Naive thymus-derived CD8-positive, alpha-beta T cell (primary cell): ENCODE measurements at regions not wholly inside any gene's neighbourhood (a gene's known extent, or its start where the extent isn't known, plus 50 kb on each side); places are given as distances from the start of the nearest gene placed in this dataset.

Experiments used
- ATAC-seq, 2 donors: fragments of 150-1000 bp; cut with Tn5 transposase in 1 of 2; sonication (Bioruptor Pico), chemical (Tn5 transposase) in 1 of 2; 1 replicate in 1 of 2; 2 replicates in 1 of 2; pipeline ENCODE4 v1.10.0; 2021; ENCODE audit warnings: mild to moderate bottlenecking in 2 of 2, moderate library complexity in 2 of 2
- POLR2A ChIA-PET: fragments of 350-600 bp; sonication (Branson Sonifier 250); formaldehyde crosslinking; loops from one replicate; lab custom pipeline; 2021; ENCODE audit warnings: antibody characterized with exemption; lab: Charles Lee
- DNase-seq, 10 donors: peaks; one replicate each; pipeline versions ENCODE4 v3.0.0 to v3.0.0-alpha.2; 2020 to 2022
- H3K27ac Mint-ChIP-seq, 10 donors: one replicate each; pipeline ENCODE4 v1.8.0; 2020 to 2022; ENCODE audit warnings: mild to moderate bottlenecking in 10 of 10, mixed read lengths in 10 of 10, moderate library complexity in 4 of 10, inconsistent platforms in 1 of 10
- H3K27me3 Mint-ChIP-seq, 5 donors: one replicate each; pipeline ENCODE4 v1.8.0; 2021 to 2022; ENCODE audit warnings: mixed read lengths in 5 of 5
- H3K36me3 Mint-ChIP-seq, 3 donors: one replicate each; pipeline ENCODE4 v1.8.0; 2020 to 2022; ENCODE audit warnings: mixed read lengths in 3 of 3, mild to moderate bottlenecking in 2 of 3, inconsistent platforms in 1 of 3
- H3K4me1 Mint-ChIP-seq, 4 donors: one replicate each; pipeline ENCODE4 v1.8.0; 2021 to 2022; ENCODE audit warnings: mixed read lengths in 4 of 4
- H3K4me3 Mint-ChIP-seq, 10 donors: one replicate each; pipeline ENCODE4 v1.8.0; 2020 to 2022; ENCODE audit warnings: mild to moderate bottlenecking in 10 of 10, mixed read lengths in 10 of 10, moderate library complexity in 6 of 10, inconsistent platforms in 1 of 10
- H3K9me3 Mint-ChIP-seq, 9 donors: one replicate each; pipeline ENCODE4 v1.8.0; 2020 to 2022; ENCODE audit warnings: mixed read lengths in 9 of 9, mild to moderate bottlenecking in 3 of 9, inconsistent platforms in 1 of 9, moderate library complexity in 1 of 9

DNA sequence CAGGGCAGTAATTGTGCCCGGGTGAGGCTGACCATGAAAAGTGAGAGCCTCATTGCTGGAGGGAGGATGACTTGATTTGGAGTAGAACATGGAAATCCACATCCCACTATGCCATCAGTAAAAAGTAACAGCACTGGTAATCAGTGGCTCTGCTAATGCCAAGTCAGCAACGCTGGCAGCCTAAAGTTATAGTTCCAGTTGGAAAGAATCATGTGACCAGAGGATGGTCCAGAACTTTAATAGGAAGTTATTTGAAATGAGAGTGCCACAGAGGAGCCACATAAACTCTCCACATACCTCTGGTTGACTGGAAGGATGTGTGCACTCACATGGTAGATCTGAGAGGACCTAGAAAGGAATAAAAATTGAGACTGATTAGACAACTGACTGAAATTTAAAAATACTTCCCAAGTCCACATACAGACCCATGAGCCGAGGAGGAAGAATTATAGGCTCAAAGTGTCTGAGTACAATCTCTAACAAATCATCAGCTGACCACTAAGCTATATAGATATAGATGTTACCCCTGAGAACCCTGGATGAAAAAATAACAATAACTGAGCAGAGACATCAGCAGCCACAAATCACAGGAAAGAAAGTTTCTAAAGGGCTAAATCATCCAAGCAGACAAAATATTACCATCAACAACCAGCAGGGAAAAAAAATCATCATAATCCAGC, 346.8 kb downstream of the STK39 start:
- ATAC-seq: no peak
- Mint-ChIP-seq H3K27me3 (peaks cover 0 to 36% (median 11%) of the 10 kb centered on the region in 5 donors), H3K36me3 (no peaks in the 10 kb centered on the region), H3K27ac (no peak overlapping the region), H3K4me3 (no peak overlapping the region), H3K9me3 (peaks cover 0 to 5% (median 0%) of the 10 kb centered on the region in 9 donors), H3K4me1 (no peaks in the 10 kb centered on the region)
- DNase-seq: no peak
- POLR2A ChIA-PET: no interaction called here

DNA sequence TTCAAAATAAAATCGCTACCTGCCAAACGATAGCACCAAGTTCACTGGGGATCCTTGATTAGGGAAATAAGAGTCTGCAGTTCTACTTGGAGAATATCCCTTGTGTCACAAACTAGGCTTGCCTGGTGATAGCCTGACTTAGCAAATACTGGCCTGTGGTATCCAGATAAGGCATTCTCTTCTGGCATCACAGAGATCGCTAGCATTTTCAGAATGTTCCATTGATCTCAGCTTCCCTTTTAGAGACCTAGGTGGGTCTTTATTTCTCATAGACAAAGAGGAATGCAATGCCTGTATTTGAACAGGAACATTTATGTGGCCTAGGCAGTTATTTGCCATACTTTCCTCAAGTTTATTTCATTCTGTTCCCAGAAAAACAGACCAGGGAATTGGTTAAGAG, 349.1 kb downstream of the STK39 start:
- POLR2A ChIA-PET: no interaction called here
- H3K36me3 Mint-ChIP-seq: no peaks in the 10 kb centered on the region
- ATAC-seq (no peak), DNase-seq (no peak)
- H3K27ac Mint-ChIP-seq: no peak overlapping the region
- H3K9me3 Mint-ChIP-seq: peaks cover 0 to 9% (median 0%) of the 10 kb centered on the region in 9 donors
- peaks cover 4 to 29% (median 14%) of the 10 kb centered on the region in 5 donors for H3K27me3 Mint-ChIP-seq
- H3K4me1 Mint-ChIP-seq: no peaks in the 10 kb centered on the region
- no peak overlapping the region for H3K4me3 Mint-ChIP-seq

GRCh38 chr2:167891841-167892240, 355.6 kb downstream of the STK39 start:
- Mint-ChIP-seq H3K27ac (no peak overlapping the region), H3K4me1 (no peaks in the 10 kb centered on the region), H3K4me3 (no peak overlapping the region), H3K9me3 (peaks cover 2 to 48% (median 13%) of the 10 kb centered on the region in 9 donors), H3K27me3 (peaks cover 12 to 38% (median 20%) of the 10 kb centered on the region in 5 donors), H3K36me3 (peaks cover 0 to 13% (median 4%) of the 10 kb centered on the region in 3 donors)
- DNase-seq (no peak), ATAC-seq (no peak)
- POLR2A ChIA-PET: no interaction called here

- ATAC-seq: no peak
- DNase-seq: no peak
- peaks cover 2 to 49% (median 13%) of the 10 kb centered on the region in 9 donors for H3K9me3 Mint-ChIP-seq
- peaks cover 10 to 33% (median 12%) of the 10 kb centered on the region in 5 donors for H3K27me3 Mint-ChIP-seq
- H3K4me3 Mint-ChIP-seq: no peak overlapping the region
- H3K27ac Mint-ChIP-seq: no peak overlapping the region
- H3K4me1 Mint-ChIP-seq: no peaks in the 10 kb centered on the region
- H3K36me3 Mint-ChIP-seq: peaks cover 0 to 13% (median 4%) of the 10 kb centered on the region in 3 donors
- POLR2A ChIA-PET: no interaction called here
These were observed 356.7 kb downstream of the STK39 start for GRCh38 chr2:167890739-167891138.

- POLR2A ChIA-PET: no interaction called here
- H3K36me3 Mint-ChIP-seq: no peaks in the 10 kb centered on the region
- ATAC-seq (no peak), DNase-seq (no peak)
- H3K4me1 Mint-ChIP-seq: no peaks in the 10 kb centered on the region
- H3K27me3 Mint-ChIP-seq: peaks cover 3 to 22% (median 5%) of the 10 kb centered on the region in 5 donors
- H3K27ac Mint-ChIP-seq: no peak overlapping the region
- H3K9me3 Mint-ChIP-seq: peaks cover 0 to 19% (median 0%) of the 10 kb centered on the region in 9 donors
- H3K4me3 Mint-ChIP-seq: no peak overlapping the region
These were observed 367.0 kb downstream of the STK39 start for GRCh38 chr2:167880415-167880814.

- Mint-ChIP-seq H3K36me3 (no peaks in the 10 kb centered on the region), H3K4me3 (no peak overlapping the region), H3K27me3 (peaks cover 0 to 8% (median 3%) of the 10 kb centered on the region in 5 donors), H3K4me1 (no peaks in the 10 kb centered on the region), H3K9me3 (peaks cover 0 to 4% (median 0%) of the 10 kb centered on the region in 9 donors), H3K27ac (no peak overlapping the region)
- DNase-seq (no peak), ATAC-seq (no peak)
- POLR2A ChIA-PET: no interaction called here
These were observed 371.9 kb downstream of the STK39 start for GRCh38 chr2:167875529-167875928.

DNA sequence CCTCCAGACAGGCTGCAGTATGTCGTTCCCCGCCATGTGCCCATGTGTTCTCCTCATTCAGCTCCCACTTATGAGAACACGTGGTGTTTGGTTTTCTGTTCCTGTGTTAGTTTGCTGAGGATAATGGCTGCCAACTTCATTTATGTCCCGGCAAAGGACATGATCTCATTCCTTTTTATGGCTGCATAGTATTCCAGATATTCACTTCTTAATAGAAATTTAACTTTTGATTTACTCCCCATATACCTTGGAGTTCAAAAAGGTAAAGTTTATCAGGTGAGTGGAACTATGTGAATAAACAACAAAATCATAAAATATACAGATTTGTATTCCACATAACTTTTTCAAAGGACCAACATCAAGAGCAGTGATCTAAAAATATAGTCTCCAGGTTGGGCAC, 372.6 kb downstream of the STK39 start:
- H3K36me3 Mint-ChIP-seq: no peaks in the 10 kb centered on the region
- H3K9me3 Mint-ChIP-seq: peaks cover 0 to 4% (median 0%) of the 10 kb centered on the region in 9 donors
- H3K27me3 Mint-ChIP-seq: peaks cover 0 to 8% (median 3%) of the 10 kb centered on the region in 5 donors
- H3K27ac Mint-ChIP-seq: no peak overlapping the region
- no peak overlapping the region for H3K4me3 Mint-ChIP-seq
- no peak for DNase-seq
- POLR2A ChIA-PET: no interaction called here
- H3K4me1 Mint-ChIP-seq: no peaks in the 10 kb centered on the region
- no peak for ATAC-seq

DNA sequence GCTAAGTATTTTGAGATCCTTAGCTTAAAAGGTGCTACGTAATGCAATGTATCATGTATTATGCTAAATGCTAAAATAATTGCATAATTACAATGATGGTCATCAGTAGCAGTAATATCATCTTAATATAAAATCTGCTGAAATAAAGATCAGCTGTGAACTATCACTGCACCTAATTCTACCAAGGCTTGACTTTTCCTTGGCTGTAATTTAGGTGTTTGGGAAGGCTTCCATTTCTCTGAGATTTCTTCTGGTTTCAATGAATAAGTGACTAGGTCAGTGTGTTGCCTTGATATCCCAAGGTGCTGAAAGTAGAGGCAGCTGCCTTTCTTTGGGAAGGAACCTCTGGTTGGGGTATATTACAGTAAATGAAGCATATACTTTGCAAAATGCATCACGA, 376.1 kb downstream of the STK39 start:
- peaks cover 0 to 4% (median 2%) of the 10 kb centered on the region in 5 donors for H3K27me3 Mint-ChIP-seq
- H3K9me3 Mint-ChIP-seq: peaks cover 0 to 4% (median 0%) of the 10 kb centered on the region in 9 donors
- no peaks in the 10 kb centered on the region for H3K36me3 Mint-ChIP-seq
- POLR2A ChIA-PET: no interaction called here
- DNase-seq (no peak), ATAC-seq (no peak)
- H3K4me3 Mint-ChIP-seq: no peak overlapping the region
- H3K27ac Mint-ChIP-seq: no peak overlapping the region
- no peaks in the 10 kb centered on the region for H3K4me1 Mint-ChIP-seq

DNA sequence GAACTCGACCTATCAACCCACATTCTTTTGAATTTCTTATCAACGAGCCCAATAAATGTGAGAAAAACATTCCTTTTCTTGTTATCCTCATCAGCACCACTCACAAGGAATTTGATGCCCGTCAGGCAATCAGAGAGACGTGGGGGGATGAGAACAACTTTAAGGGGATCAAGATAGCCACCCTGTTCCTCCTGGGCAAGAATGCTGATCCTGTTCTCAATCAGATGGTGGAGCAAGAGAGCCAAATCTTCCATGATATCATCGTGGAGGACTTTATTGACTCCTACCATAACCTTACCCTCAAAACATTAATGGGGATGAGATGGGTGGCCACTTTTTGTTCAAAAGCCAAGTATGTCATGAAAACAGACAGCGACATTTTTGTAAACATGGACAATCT, 378.2 kb downstream of the STK39 start:
- DNase-seq: no peak
- H3K4me1 Mint-ChIP-seq: no peaks in the 10 kb centered on the region
- no peaks in the 10 kb centered on the region for H3K36me3 Mint-ChIP-seq
- H3K27ac Mint-ChIP-seq: no peak overlapping the region
- POLR2A ChIA-PET: no interaction called here
- no peak overlapping the region for H3K4me3 Mint-ChIP-seq
- H3K9me3 Mint-ChIP-seq: peaks cover 0 to 4% (median 0%) of the 10 kb centered on the region in 9 donors
- peaks cover 0 to 7% (median 3%) of the 10 kb centered on the region in 5 donors for H3K27me3 Mint-ChIP-seq
- no peak for ATAC-seq

DNA sequence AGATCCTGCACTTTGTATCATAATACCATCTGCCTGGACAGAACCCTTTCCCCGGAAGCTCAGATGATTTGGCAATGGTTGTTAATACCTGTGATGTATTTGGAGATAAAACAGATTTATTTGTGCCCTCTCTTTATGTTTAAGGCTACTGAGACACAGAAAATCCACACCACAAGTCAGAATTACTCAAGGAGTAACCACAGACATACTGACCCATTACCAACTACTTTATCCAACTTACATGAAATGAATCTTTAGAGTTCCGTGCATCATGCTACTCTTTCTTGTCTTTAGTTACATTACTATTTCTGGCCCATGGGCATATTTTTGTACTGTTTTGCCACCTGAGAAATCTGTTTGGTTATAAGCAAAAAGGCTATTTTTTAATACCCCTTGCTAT, 384.0 kb downstream of the STK39 start:
- ATAC-seq (no peak), DNase-seq (no peak)
- no peak overlapping the region for H3K27ac Mint-ChIP-seq
- no peak overlapping the region for H3K4me3 Mint-ChIP-seq
- H3K27me3 Mint-ChIP-seq: peaks cover 0 to 9% (median 2%) of the 10 kb centered on the region in 5 donors
- H3K36me3 Mint-ChIP-seq: no peaks in the 10 kb centered on the region
- peaks cover 0 to 8% (median 0%) of the 10 kb centered on the region in 9 donors for H3K9me3 Mint-ChIP-seq
- POLR2A ChIA-PET: no interaction called here
- no peaks in the 10 kb centered on the region for H3K4me1 Mint-ChIP-seq

GRCh38 chr2:167862782-167863181, 384.6 kb downstream of the STK39 start:
- no peak overlapping the region for H3K27ac Mint-ChIP-seq
- POLR2A ChIA-PET: no interaction called here
- peaks cover 0 to 9% (median 2%) of the 10 kb centered on the region in 5 donors for H3K27me3 Mint-ChIP-seq
- ATAC-seq (no peak), DNase-seq (no peak)
- no peak overlapping the region for H3K4me3 Mint-ChIP-seq
- H3K9me3 Mint-ChIP-seq: peaks cover 0 to 8% (median 0%) of the 10 kb centered on the region in 9 donors
- H3K4me1 Mint-ChIP-seq: no peaks in the 10 kb centered on the region
- no peaks in the 10 kb centered on the region for H3K36me3 Mint-ChIP-seq

- Mint-ChIP-seq H3K4me3 (no peak overlapping the region), H3K27ac (no peak overlapping the region), H3K36me3 (no peaks in the 10 kb centered on the region), H3K4me1 (no peaks in the 10 kb centered on the region), H3K9me3 (peaks cover 0 to 8% (median 0%) of the 10 kb centered on the region in 9 donors), H3K27me3 (peaks cover 0 to 9% (median 2%) of the 10 kb centered on the region in 5 donors)
- POLR2A ChIA-PET: no interaction called here
- ATAC-seq: no peak
- no peak for DNase-seq
These were observed 385.1 kb downstream of the STK39 start for GRCh38 chr2:167862296-167862695.

- Mint-ChIP-seq H3K9me3 (peaks cover 0 to 8% (median 0%) of the 10 kb centered on the region in 9 donors), H3K36me3 (no peaks in the 10 kb centered on the region), H3K27me3 (peaks cover 0 to 9% (median 2%) of the 10 kb centered on the region in 5 donors), H3K27ac (no peak overlapping the region), H3K4me3 (no peak overlapping the region), H3K4me1 (no peaks in the 10 kb centered on the region)
- POLR2A ChIA-PET: no interaction called here
- no peak for DNase-seq
- ATAC-seq: no peak
These were observed 385.7 kb downstream of the STK39 start for GRCh38 chr2:167861574-167862193.
